ENCODE measurements at regions not wholly inside any gene's neighbourhood (a gene's known extent, or its start where the extent isn't known, plus 50 kb on each side); places are given as distances from the start of the nearest gene placed in this dataset.

- no peak for TF ChIP-seq CTCF (conservative IDR thresholded peaks at IDR 0.05)
- TF ChIP-seq ZFX (IDR thresholded peaks at IDR 0.05): no peak
Observed at GRCh38 chr7:25035274-25035673, 55.3 kb upstream of the OSBPL3 start.

Data from C4-2B (cell line).